RWPE2 (cell line): ENCODE measurements at regions not wholly inside any gene's neighbourhood (a gene's known extent, or its start where the extent isn't known, plus 50 kb on each side); places are given as distances from the start of the nearest gene placed in this dataset.
"Not testable (repeated sequence)": the region's sequence is repeated elsewhere in the genome, so short reads cannot be mapped to it uniquely, and the experiment has no call there.

Experiments
- ATAC-seq: fragments of 200-7000 bp; cut with Tn5 transposase; 3 replicates; pipeline ENCODE4 v1.9.1; 2021; ENCODE audit warnings: low read depth
- DNase-seq: peaks from one replicate; pipeline ENCODE4 v3.0.0-alpha.2; 2020; ENCODE audit warnings: low spot score
- H3K27ac ChIP-seq: fragments of 450-650 bp; 2 replicates; pipeline ENCODE4 v1.5.1; 2017; ENCODE audit warnings: mild to moderate bottlenecking; ENCODE audit not compliant: poor library complexity, severe bottlenecking
- H3K27me3 ChIP-seq: fragments of 250-450 bp; sonication (Bioruptor Pico); 2 replicates; pipeline ENCODE4 v1.5.1; 2021; ENCODE audit warnings: mild to moderate bottlenecking, moderate library complexity; ENCODE audit not compliant: insufficient read depth, poor library complexity, severe bottlenecking
- H3K36me3 ChIP-seq: fragments of 250-450 bp; sonication (Bioruptor Pico); 2 replicates; pipeline ENCODE4 v1.5.1; 2020; ENCODE audit warnings: low read depth, mild to moderate bottlenecking, moderate library complexity
- H3K4me1 ChIP-seq: fragments of 250-450 bp; sonication (Bioruptor Pico); 2 replicates; pipeline ENCODE4 v1.5.1; 2021; ENCODE audit warnings: mild to moderate bottlenecking, moderate library complexity; ENCODE audit not compliant: insufficient read depth, poor library complexity, severe bottlenecking
- H3K4me3 ChIP-seq: fragments of 250-450 bp; sonication (Bioruptor Pico); 2 replicates; pipeline ENCODE4 v1.5.1; 2021; ENCODE audit warnings: mild to moderate bottlenecking, moderate library complexity; ENCODE audit not compliant: severe bottlenecking
- H3K9me3 ChIP-seq: fragments of 250-450 bp; sonication (Bioruptor Pico); 2 replicates; pipeline ENCODE4 v1.5.1; 2021; ENCODE audit warnings: mild to moderate bottlenecking, moderate library complexity; ENCODE audit not compliant: severe bottlenecking
- CTCF ChIP-seq: fragments of 450-650 bp; IDR thresholded peaks from one replicate; pipeline ENCODE4 v1.5.1; 2017; ENCODE audit warnings: mild to moderate bottlenecking, moderate library complexity; ENCODE audit not compliant: poor library complexity, severe bottlenecking

- Histone ChIP-seq H3K4me3 (no peak overlapping the region), H3K27ac (no peak overlapping the region), H3K9me3 (no peaks in the 10 kb centered on the region), H3K27me3 (no peaks in the 10 kb centered on the region), H3K36me3 (no peaks in the 10 kb centered on the region), H3K4me1 (no peaks in the 10 kb centered on the region)
- DNase-seq (no peak), ATAC-seq (no peak)
- TF ChIP-seq CTCF, result no peak
These were observed 121.6 kb downstream of the SPP2 start for GRCh38 chr2:234172066-234172465.

- no peaks in the 10 kb centered on the region for H3K9me3 ChIP-seq
- H3K4me3 ChIP-seq, result no peak overlapping the region
- H3K27ac ChIP-seq, result no peak overlapping the region
- ATAC-seq (no peak), DNase-seq (no peak)
- TF ChIP-seq CTCF, result no peak
- no peaks in the 10 kb centered on the region for H3K36me3 ChIP-seq
- no peaks in the 10 kb centered on the region for H3K27me3 ChIP-seq
- H3K4me1 ChIP-seq, result no peaks in the 10 kb centered on the region
These were observed 121.2 kb downstream of the SPP2 start for GRCh38 chr2:234171666-234172065.

DNA sequence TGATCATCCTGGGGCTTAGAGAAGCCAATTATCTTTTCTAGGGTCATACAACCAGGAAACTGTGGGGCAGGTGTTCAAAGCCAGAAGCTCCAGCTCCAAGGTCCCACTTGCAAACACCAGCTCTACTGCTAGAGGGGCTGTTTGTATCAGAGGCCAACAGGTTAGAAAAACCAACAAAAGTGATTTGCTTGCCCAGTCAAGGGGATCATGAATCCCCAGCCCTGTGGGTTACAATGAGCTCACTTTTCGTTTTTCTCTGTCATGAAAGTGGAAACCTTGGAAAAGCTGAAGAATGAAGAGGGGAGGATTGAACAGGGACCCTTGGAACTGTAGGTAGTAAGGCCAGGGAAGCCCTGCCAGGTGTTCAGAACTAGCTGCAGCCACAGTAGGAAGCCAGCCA lies 119.2 kb downstream of the SPP2 start:
- Histone ChIP-seq H3K9me3 (no peaks in the 10 kb centered on the region), H3K4me1 (no peaks in the 10 kb centered on the region), H3K27me3 (no peaks in the 10 kb centered on the region), H3K4me3 (no peak overlapping the region), H3K27ac (no peak overlapping the region), H3K36me3 (no peaks in the 10 kb centered on the region)
- no peak for DNase-seq
- no peak for TF ChIP-seq CTCF
- ATAC-seq, result no peak

DNA sequence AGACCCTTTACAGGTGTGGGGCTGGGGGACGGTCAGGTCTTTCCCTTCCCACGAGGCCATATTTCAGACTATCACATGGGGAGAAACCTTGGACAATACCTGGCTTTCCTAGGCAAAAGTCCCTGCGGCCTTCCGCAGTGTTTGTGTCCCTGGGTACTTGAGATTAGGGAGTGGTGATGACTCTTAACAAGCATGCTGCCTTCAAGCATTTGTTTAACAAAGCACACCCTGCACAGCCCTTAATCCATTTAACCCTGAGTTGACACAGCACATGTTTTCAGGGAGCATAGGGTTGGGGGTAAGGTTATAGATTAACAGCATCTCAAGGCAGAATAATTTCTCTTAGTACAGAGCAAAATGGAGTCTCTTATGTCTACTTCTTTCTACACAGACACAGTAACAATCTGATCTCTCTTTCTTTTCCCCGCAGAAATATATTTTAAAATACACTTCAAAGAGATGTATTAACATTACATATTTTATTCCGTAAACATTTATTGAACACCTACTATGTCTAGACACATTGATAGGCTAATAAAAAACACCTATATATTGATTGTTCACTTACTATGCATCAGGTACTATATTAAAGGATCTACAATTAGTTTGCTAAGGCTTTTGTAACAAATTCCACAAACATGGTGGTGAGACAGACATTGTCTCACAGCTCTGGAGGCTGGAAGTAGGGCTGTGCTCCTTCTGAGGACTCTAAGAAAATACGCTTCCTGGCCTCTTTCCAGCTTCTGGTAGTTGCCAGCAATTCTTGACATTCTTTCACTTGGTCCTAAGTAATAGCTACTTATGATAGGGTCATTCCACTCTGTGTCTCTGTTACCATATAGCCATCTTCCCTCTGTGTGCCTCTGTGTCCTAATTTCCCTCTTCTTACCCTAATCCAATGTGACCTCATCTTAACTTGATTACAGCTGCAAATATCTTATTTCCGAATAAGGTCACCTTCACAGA lies 118.4 kb downstream of the SPP2 start:
- not testable (repeated sequence) for H3K9me3 ChIP-seq, H3K27me3 ChIP-seq, ATAC-seq, H3K27ac ChIP-seq, H3K36me3 ChIP-seq, H3K4me3 ChIP-seq, DNase-seq, H3K4me1 ChIP-seq

DNA sequence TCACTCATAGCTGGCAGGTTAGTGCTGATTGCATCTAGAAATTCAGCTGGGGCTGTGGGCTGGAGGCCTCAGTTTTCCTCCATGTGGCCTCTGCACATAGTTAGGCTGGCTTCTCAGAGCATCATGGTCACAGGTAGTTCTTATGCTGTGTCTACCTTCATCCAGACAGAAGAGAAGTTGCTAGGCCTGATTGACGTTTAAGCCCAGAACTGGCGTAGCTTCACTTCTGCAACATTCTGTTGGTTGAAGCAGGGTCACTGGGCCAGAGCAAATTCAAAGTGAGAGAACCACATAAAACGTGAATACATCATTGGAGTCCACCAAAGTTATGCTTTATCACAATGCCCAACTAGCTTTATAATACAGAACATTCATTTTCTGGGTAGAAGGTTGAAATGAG lies 116.0 kb downstream of the SPP2 start:
- Histone ChIP-seq H3K4me1 (peaks cover 13% of the 10 kb centered on the region), H3K27ac (no peak overlapping the region), H3K27me3 (no peaks in the 10 kb centered on the region), H3K9me3 (no peaks in the 10 kb centered on the region), H3K36me3 (no peaks in the 10 kb centered on the region), H3K4me3 (no peak overlapping the region)
- TF ChIP-seq CTCF, result no peak
- DNase-seq (no peak), ATAC-seq (no peak)
